DND-41 (cell line): ENCODE measurements at regions not wholly inside any gene's neighbourhood (a gene's known extent, or its start where the extent isn't known, plus 50 kb on each side); places are given as distances from the start of the nearest gene placed in this dataset.

ENCODE experiments used
- CTCF ChIP-seq: IDR thresholded peaks from 2 replicates; pipeline ENCODE4 v1.5.1; 2012; ENCODE audit warnings: borderline replicate concordance, low read length, moderate library complexity, mild to moderate bottlenecking; ENCODE audit not compliant: poor library complexity, severe bottlenecking; ENCODE audit errors: extremely low read depth
- EZH2 ChIP-seq: IDR thresholded peaks from 3 replicates; pipeline ENCODE4 v1.6.1; 2012; ENCODE audit warnings: borderline replicate concordance, low read depth, mild to moderate bottlenecking, moderate library complexity, low read length, inconsistent platforms; ENCODE audit not compliant: severe bottlenecking

- TF ChIP-seq CTCF: no peak
- no peak for TF ChIP-seq EZH2
Measured at GRCh38 chr3:72624656-72625055, 223.6 kb downstream of the SHQ1 start.
